Inferior parietal cortex (tissue), 1 donor: ENCODE measurements at regions not wholly inside any gene's neighbourhood (a gene's known extent, or its start where the extent isn't known, plus 50 kb on each side); places are given as distances from the start of the nearest gene placed in this dataset.

Experiments
- DNase-seq: peaks from one replicate; pipeline ENCODE4 v3.0.0-alpha.2; 2016; ENCODE audit errors: extremely low spot score

- no peak for DNase-seq
Measured at GRCh38 chr1:213643360-213643759, 344.4 kb upstream of the PROX1 start.

- no peak for DNase-seq
Measured at GRCh38 chr1:213647864-213648650, 339.7 kb upstream of the PROX1 start.

DNA sequence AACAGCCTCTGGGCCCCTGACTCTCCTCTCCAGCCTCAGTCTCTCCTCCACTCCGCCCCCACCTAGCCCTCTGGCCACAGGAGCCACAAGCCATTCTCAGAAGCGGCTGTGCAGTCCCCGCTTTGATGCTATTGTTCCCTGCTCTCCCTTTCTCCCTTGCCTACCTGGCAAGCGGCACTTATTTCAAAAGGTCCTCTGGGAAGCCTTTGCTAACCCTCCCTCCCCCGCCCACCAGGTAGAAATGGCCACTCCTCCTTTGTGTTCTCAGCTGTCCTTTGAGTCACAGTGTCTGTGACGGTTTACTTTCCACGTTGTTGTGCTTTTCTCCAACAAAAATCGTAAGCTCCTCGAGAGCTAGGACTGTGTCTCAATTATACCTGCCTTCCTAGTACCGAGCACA lies 338.4 kb upstream of the PROX1 start:
- DNase-seq = no peak

DNA sequence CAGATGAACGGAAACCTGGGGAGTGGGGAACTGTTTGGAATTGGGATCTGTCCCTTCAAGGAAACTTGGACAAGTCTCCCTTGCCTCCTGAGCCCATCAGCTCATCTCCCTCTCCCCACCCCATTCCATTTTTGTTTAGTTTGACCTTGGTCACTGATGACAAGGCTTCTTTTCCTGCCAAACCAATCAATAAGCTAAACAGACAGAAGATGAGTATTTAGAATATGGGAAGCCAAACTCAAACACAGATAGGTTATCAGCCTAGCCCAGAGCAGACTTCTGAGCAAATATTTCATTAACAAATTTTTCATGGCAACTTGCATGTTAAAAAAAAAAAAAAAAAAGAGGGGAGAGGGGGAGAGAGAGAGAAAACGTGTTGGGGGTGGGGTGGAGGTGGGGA lies 337.2 kb upstream of the PROX1 start:
- no peak for DNase-seq

GRCh38 chr1:213651077-213651476 lies 336.7 kb upstream of the PROX1 start:
- no peak for DNase-seq

GRCh38 chr1:213652109-213652508 lies 335.7 kb upstream of the PROX1 start:
- no peak for DNase-seq

DNA sequence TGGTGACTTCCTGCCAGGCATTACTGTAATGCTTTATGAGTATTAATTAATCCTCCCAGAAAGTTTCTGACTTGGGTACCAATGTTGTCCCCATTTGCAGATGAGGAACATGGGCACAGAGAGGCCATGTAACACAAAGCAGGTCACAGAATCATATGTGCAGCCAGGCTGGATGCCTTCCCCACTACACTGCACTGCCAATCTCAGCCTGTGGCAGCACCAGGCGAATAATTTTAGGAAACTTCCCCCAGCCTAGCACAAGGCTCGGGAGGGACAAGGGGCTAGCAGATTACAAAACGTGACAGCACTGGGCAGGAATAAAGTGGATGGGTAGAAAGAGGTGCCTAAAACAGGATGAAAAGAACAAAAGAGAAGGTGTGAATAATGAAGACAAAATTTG lies 331.7 kb upstream of the PROX1 start:
- DNase-seq = no peak

GRCh38 chr1:213656503-213656902 lies 331.3 kb upstream of the PROX1 start:
- no peak for DNase-seq

GRCh38 chr1:213657013-213657412 lies 330.8 kb upstream of the PROX1 start:
- DNase-seq = no peak

DNA sequence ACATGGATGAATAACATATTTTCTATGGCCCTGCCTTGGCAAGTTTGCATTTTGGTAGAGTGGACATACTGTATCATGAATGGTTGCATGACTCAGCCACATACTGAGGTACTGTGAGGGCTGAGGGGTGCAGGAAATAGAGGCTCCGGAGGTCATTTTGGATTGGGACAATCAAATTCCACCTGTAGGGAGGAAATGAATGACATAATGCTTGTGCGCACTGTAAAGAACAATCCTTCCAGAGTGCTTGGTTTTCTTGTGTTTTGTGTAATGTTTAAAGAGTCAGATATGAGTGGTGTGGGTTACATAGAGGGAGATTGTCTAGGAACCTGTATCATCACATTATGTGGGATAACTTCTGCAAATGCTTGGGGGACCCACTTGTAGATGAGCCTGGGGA lies 329.9 kb upstream of the PROX1 start:
- no peak for DNase-seq

GRCh38 chr1:213658457-213658856 lies 329.3 kb upstream of the PROX1 start:
- no peak for DNase-seq

DNA sequence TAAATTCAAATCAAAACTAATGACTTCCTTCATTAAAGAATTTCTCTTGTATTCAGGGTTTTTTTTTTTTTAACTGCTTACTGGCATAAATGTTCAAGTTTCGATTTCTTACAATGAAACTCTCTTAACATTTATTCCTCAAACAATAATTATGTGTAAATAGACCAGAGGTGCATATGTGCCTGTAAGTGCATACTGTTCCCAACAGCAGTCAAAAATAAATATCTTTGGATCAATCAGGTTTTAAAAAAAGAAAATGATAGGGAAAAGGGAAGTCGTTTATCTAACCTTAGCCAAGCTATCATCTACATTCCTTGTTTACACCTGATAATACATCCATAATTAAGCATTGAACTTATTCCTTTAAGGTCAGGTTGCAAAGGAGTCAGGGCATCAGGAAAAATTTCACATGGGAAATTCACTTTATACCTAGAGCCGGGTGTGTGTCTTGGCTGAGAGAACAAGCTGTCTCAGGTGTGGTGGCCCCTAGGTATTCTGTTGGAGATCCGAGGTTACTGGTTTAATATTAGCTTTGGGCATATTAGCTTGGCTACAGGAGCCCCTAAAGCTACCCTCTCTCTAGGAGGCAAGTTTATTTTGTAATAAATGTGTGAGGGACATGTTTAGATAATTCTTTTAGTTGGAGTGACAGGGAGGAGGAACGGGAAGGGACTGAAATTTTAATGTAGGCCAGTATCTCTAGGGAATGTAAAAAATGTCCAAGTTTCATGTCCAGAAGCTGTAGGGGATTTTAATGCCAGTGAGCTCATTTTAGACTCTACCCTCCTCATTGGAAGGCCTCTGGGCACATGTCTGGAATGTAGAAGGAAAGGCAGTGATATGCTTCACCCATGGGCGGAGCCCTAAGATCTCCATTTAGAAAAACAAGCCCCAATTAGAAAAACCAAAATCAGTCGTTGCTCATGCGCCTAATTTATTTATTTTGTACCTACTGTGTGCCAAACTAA lies 327.9 kb upstream of the PROX1 start:
- DNase-seq = no peak

DNA sequence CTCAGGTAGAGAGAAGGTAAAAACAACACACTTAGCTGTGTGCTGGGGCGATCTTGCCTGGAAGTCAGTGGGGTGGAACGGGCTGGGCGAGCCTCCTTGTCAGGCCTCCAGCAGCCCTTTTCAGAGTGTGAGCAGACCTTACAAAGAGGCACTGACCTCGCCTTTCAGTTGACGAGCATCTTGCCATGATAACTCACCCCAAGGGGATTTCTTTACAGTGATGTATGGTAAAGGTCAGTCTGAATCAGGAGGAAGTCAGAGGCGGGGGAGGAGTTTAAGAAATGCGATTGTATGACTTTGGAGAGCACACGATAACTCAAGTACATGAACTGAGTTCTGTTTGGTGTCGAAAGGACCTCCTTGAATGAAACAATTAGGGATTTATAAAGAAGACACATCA lies 326.5 kb upstream of the PROX1 start:
- DNase-seq = no peak

- no peak for DNase-seq
Measured at GRCh38 chr1:213666113-213666512, 321.7 kb upstream of the PROX1 start.

GRCh38 chr1:213666922-213667321 lies 320.9 kb upstream of the PROX1 start:
- DNase-seq = no peak

DNA sequence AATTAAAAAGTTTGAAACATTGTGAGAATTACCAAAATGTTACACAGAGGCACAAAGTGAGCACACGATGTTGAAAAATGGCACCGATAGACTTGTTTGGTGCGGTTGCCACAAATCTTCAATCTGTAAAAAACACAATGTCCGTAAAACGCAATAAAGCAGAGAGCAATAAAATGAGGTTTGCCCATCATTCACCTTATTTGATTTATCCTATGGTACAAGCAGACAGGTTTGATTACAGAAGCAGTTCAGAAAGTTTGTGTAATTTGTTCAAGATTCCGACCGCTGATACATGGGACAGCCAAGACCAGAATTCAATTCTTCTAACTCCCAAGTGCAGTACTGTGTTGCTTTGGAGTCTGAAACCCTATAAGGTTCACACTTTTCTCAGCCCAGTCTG lies 318.3 kb upstream of the PROX1 start:
- no peak for DNase-seq

DNA sequence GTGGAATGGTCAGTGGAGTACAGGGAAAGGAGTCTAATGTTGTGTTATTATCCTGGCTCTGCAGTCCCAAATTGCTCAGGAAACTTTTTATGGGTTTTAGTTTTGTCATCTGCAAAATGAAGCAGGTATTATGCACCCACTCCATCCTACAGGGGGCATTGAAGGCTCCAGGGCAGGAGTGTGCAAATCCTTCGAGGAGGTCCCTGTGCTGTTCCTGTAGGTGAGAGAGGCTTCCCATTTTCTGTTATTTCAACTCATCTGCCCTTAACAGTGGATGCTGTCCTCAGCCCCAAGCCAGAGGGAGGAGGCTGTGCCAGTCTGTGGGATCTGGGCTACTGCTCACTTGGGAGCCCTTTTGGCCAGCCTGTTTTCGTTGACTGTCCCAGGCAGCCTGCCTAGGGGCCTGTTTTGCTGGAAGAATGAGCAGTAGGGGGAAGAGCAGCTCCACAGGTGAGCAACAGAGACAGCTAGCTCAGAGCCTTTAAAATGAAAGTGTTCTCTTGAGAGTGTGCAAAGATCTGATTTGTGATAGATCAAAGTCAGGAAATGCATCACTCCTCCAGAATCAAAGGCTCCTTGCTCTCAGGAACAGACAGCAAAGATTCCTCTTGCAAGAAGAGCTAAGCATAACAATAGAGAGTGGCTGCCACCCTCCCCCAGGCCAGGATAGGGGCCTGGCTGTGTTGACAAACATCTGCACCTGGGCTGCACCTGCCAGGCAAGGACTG lies 317.6 kb upstream of the PROX1 start:
- no peak for DNase-seq

DNA sequence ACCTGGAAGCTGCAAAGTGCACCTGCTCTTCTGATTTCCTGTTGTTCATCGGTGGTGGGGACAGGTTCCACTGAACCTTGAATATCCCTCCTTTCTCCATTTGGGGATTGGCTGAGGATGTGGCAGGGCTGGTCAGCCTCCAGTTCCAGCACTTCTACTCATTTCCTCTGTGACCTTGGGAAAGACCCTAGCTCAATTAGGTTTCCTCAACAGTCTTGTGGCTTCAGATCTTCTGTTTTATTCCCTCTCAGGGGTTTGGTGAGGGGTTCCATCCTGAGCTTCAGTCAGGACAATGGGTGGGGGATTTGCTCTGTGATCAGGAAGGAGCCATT lies 317.1 kb upstream of the PROX1 start:
- DNase-seq = no peak

GRCh38 chr1:213675043-213675442 lies 312.7 kb upstream of the PROX1 start:
- DNase-seq = no peak

DNA sequence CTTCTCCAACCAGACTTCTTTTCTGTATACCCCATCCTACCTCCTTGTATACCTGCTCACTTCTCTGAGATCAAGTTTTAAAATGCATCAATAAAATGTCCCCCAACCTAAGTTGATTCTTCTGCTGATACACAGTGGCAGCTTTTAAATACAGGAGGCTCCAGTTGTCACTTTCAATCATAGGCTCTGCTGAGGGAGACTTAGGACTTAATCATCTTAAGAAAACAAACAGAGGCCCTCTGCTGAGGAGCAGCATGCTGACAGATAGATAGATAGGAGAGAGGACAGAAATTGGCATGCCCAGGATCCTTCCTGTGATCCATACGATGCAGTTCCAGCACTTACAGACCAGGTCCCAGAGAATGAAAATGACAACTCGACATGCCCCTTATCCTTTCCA lies 311.0 kb upstream of the PROX1 start:
- DNase-seq = no peak

GRCh38 chr1:213678348-213678747 lies 309.4 kb upstream of the PROX1 start:
- no peak for DNase-seq

- no peak for DNase-seq
Measured at GRCh38 chr1:213678753-213679152, 309.0 kb upstream of the PROX1 start.
